ENCODE measurements at regions not wholly inside any gene's neighbourhood (a gene's known extent, or its start where the extent isn't known, plus 50 kb on each side); places are given as distances from the start of the nearest gene placed in this dataset.
"Not testable (repeated sequence)": the region's sequence is repeated elsewhere in the genome, so short reads cannot be mapped to it uniquely, and the experiment has no call there.

- no peaks in the 10 kb centered on the region for H3K27me3 ChIP-seq (replicated peaks)
- in situ Hi-C loops (cut with HindIII; ENCODE audit: low pct_ligation_motif_present, low sequenced_read_pairs) = no loop called here
- H3K4me3 ChIP-seq (ENCODE audit: low read depth, low read length) = no peak overlapping the region
- H3K27ac ChIP-seq = no peak overlapping the region
- DNase-seq = no peak
- TF ChIP-seq CTCF (IDR thresholded peaks at IDR 0.05; ENCODE audit: low read depth, low read length, missing control alignments) = no peak
- no peaks in the 10 kb centered on the region for H3K36me3 ChIP-seq (replicated peaks)
Measured at GRCh38 chr9:12439267-12439666, 253.9 kb upstream of the TYRP1 start.

GRCh38 chr9:12441080-12441479 is 252.1 kb upstream of the TYRP1 start:
- H3K4me3 ChIP-seq (ENCODE audit: low read depth, low read length); H3K36me3 ChIP-seq (replicated peaks); DNase-seq; H3K27ac ChIP-seq; H3K27me3 ChIP-seq (replicated peaks); in situ Hi-C loops (cut with HindIII; ENCODE audit: low pct_ligation_motif_present, low sequenced_read_pairs): not testable (repeated sequence)

DNA sequence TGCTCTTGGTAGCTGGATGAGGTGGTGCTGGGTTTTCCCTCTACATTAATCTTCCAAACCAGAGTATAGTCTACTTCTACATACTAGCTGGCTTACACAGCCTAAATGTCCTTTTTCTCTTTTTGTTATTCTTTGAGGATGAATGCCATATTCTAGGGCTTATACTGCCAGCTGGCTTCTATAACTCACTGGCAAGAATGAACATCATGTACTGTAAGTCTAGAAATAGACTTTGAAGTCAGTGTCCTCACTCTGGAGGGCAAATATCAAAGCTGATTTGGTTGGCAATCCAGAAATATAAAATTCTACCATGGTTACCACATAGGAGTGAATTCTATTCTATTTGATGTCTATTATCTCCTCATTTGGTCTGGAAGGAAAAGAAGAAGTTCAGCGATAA is 251.7 kb upstream of the TYRP1 start:
- Histone ChIP-seq H3K27ac (no peak overlapping the region), H3K4me3 (ENCODE audit: low read depth, low read length) (no peak overlapping the region), H3K27me3 (replicated peaks) (no peaks in the 10 kb centered on the region), H3K36me3 (replicated peaks) (no peaks in the 10 kb centered on the region)
- in situ Hi-C loops (cut with HindIII; ENCODE audit: low pct_ligation_motif_present, low sequenced_read_pairs) = no loop called here
- no peak for DNase-seq
- no peak for TF ChIP-seq CTCF (IDR thresholded peaks at IDR 0.05; ENCODE audit: low read depth, low read length, missing control alignments)

DNA sequence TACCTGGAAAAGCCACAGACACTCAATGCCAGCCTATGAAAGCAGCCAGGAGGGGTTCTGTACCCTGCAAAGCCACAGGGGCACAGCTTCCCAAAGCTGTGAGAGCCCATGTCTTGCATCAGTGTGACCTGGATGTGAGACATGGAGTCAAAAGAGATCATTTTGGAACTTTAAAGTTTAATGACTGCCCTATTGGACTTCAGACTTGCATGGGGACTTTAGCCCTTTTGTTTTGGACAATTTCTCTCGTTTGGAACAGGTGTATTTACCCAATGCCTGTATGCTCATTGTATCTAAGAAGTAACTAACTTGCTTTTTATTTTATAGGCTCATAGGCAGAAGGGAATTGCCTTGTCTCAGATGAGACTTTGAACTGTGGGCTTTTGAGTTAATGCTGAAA is 244.9 kb upstream of the TYRP1 start:
- Histone ChIP-seq H3K4me3 (ENCODE audit: low read depth, low read length) (no peak overlapping the region), H3K36me3 (replicated peaks) (no peaks in the 10 kb centered on the region), H3K27me3 (replicated peaks) (no peaks in the 10 kb centered on the region), H3K27ac (no peak overlapping the region)
- no peak for TF ChIP-seq CTCF (IDR thresholded peaks at IDR 0.05; ENCODE audit: low read depth, low read length, missing control alignments)
- in situ Hi-C loops (cut with HindIII; ENCODE audit: low pct_ligation_motif_present, low sequenced_read_pairs) = no loop called here
- no peak for DNase-seq

DNA sequence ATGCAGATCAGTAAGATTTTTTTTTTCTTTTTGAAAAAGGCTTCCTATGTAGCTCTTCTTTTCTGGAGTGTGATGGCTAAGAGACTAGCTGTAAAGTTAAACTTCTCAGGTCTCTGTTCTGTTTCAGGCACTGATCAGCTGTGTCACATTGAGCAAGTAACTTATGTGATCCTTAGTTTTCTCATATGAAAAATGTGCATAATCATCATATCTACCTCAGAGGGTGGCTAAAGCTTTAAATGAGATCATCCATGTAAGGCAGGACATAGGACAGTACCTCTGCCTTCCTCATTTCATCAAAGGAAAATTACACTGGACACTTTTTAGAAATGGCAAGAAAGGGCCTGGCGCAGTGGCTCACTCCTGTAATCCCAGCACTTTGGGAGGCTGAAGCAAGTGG is 235.9 kb upstream of the TYRP1 start:
- no peak for DNase-seq
- in situ Hi-C loops (cut with HindIII; ENCODE audit: low pct_ligation_motif_present, low sequenced_read_pairs) = no loop called here
- Histone ChIP-seq H3K4me3 (ENCODE audit: low read depth, low read length) (no peak overlapping the region), H3K36me3 (replicated peaks) (no peaks in the 10 kb centered on the region), H3K27ac (no peak overlapping the region), H3K27me3 (replicated peaks) (no peaks in the 10 kb centered on the region)
- TF ChIP-seq CTCF (IDR thresholded peaks at IDR 0.05; ENCODE audit: low read depth, low read length, missing control alignments) = no peak

GRCh38 chr9:12461763-12462460 is 231.3 kb upstream of the TYRP1 start:
- no peaks in the 10 kb centered on the region for H3K27me3 ChIP-seq (replicated peaks)
- H3K36me3 ChIP-seq (replicated peaks) = no peaks in the 10 kb centered on the region
- no peak for DNase-seq
- H3K4me3 ChIP-seq (ENCODE audit: low read depth, low read length) = no peak overlapping the region
- no peak for TF ChIP-seq CTCF (IDR thresholded peaks at IDR 0.05; ENCODE audit: low read depth, low read length, missing control alignments)
- no peak overlapping the region for H3K27ac ChIP-seq
- in situ Hi-C loops (cut with HindIII; ENCODE audit: low pct_ligation_motif_present, low sequenced_read_pairs) = no loop called here
